ENCODE measurements at regions not wholly inside any gene's neighbourhood (a gene's known extent, or its start where the extent isn't known, plus 50 kb on each side); places are given as distances from the start of the nearest gene placed in this dataset.

DNA sequence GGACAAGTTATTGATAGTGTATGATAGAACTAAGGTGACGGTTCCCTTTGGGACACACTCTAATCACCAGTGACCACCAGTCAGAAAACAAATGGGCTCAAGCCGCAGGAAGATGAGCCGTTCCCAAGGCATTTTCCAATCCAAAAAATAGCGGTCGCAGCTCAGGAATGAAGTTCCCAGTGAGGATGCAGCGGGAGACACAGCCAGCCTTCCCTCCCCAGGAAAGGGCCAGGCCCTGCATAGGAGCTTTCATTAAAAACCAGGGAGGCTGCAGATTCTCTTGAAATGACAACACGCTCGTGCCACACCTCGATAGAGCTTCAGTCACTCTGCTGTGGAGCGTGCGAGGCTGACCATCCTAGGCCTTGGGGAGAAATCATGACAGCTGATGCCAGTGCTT lies 65.8 kb upstream of the WNT7B start:
- intact Hi-C loops (cut with micrococcal nuclease; ENCODE audit: unreplicated experiment), result no loop called here
- Histone ChIP-seq H3K27ac (ENCODE audit: low read depth, low read length, poor library complexity, severe bottlenecking) (no peak overlapping the region), H3K9me3 (ENCODE audit: low read length) (no peaks in the 10 kb centered on the region), H3K4me3 (ENCODE audit: low read depth, low read length, poor library complexity, severe bottlenecking) (no peak overlapping the region), H4K20me1 (ENCODE audit: insufficient read depth, low read length) (no peaks in the 10 kb centered on the region), H3K4me1 (ENCODE audit: insufficient read depth, low read length, poor library complexity, severe bottlenecking) (peaks cover 22% of the 10 kb centered on the region), H3K9me2 (ENCODE audit: insufficient read depth, low read length) (no peaks in the 10 kb centered on the region), H3K4me2 (ENCODE audit: low read length) (no peak overlapping the region), H2AFZ (ENCODE audit: low read length) (no peak overlapping the region), H3K79me2 (ENCODE audit: insufficient read depth, low read depth, low read length) (no peaks in the 10 kb centered on the region), H3K36me3 (ENCODE audit: insufficient read depth, low read length) (no peaks in the 10 kb centered on the region)
- ChIA-PET POLR2A (no interaction called here), CTCF (ENCODE audit: unreplicated experiment) (no interaction called here)
- no TSS peak for BruUV-seq (replicated peaks)
- TF ChIP-seq EZH2phosphoT487 (IDR thresholded peaks at IDR 0.05; ENCODE audit: borderline replicate concordance, low read depth, low read length), result no peak
- no peak for TF ChIP-seq CTCF (conservative IDR thresholded peaks at IDR 0.05; ENCODE audit: low read length)
- no peak for DNase-seq (ENCODE audit: low spot score)

DNA sequence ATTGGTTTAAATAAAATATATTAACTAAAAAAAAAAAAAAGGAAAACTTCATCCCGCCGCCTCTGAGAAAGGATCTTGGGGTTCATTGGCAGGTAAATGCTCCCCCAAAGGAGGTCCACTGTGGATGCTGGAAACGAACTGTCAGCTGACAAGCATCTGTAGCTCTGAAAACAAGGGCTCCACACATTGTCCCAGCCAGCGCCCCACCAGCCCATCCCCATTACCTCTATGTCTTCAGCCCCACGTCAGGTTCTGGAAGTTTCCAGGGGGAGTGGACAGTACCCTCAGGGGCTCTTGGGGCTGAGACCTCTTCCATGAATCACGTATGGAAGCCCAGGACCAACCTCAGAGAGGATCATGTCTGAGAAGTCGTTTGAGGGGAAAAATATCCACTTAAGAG lies 66.4 kb upstream of the WNT7B start:
- TF ChIP-seq CTCF (conservative IDR thresholded peaks at IDR 0.05; ENCODE audit: low read length) (no peak), EZH2phosphoT487 (IDR thresholded peaks at IDR 0.05; ENCODE audit: borderline replicate concordance, low read depth, low read length) (no peak)
- no peak overlapping the region for H3K27ac ChIP-seq (ENCODE audit: low read depth, low read length, poor library complexity, severe bottlenecking)
- H3K9me3 ChIP-seq (ENCODE audit: low read length), result no peaks in the 10 kb centered on the region
- H3K9me2 ChIP-seq (ENCODE audit: insufficient read depth, low read length), result no peaks in the 10 kb centered on the region
- H3K79me2 ChIP-seq (ENCODE audit: insufficient read depth, low read depth, low read length), result no peaks in the 10 kb centered on the region
- no peak overlapping the region for H3K4me2 ChIP-seq (ENCODE audit: low read length)
- no peaks in the 10 kb centered on the region for H4K20me1 ChIP-seq (ENCODE audit: insufficient read depth, low read length)
- BruUV-seq (replicated peaks), result no TSS peak
- POLR2A ChIA-PET, result no interaction called here
- H2AFZ ChIP-seq (ENCODE audit: low read length), result no peak overlapping the region
- H3K36me3 ChIP-seq (ENCODE audit: insufficient read depth, low read length), result no peaks in the 10 kb centered on the region
- DNase-seq (ENCODE audit: low spot score), result no peak
- H3K4me3 ChIP-seq (ENCODE audit: low read depth, low read length, poor library complexity, severe bottlenecking), result no peak overlapping the region
- peaks cover 22% of the 10 kb centered on the region for H3K4me1 ChIP-seq (ENCODE audit: insufficient read depth, low read length, poor library complexity, severe bottlenecking)
- intact Hi-C loops (cut with micrococcal nuclease; ENCODE audit: unreplicated experiment), result no loop called here
- CTCF ChIA-PET (ENCODE audit: unreplicated experiment), result interaction anchor here (0.6 kb wide), 1 partner anchor 46 kb away, joined by 3 read pairs; no protein-coding TSS in a partner anchor

DNA sequence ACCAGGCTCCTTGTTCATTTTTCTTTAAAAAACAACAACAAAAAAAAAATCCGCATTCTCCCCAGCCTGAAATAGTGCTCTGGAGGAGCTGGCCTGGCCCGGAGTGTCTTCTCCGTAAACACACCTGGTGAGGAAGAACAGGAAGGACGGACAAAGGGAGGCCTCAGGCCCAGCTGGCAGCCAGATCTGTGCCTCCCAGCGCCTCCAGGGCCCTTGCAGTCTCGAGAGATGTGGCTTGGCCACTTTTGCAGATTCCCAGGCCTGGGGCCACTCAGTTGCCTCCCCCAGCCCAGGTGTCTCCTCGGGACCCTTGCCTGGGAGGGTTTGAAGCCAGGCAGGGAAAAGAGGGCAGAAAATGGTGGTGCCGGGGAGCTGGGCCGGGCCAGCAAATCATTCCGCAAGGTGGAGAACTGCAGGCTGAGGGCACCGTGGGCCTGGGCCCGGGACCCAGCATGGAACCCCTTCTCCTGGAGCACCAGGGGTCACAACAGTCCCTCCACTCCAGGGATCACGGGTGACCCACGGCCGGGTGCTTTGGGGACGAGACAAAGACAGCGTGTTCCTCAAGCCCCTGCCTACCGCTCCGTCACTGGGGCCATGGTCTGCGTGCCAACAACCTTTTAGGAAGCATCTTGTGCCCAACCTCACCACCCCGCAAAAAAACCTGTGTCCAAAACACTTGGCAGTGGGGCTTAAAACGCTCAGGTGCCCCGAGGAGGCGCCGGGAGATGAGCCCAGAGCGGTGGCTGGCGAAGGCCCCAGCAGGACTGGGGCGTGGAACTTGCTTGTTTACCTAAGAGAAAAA lies 67.1 kb upstream of the WNT7B start:
- Histone ChIP-seq H2AFZ (ENCODE audit: low read length) (peak overlapping the region; percentile 87), H3K4me1 (ENCODE audit: insufficient read depth, low read length, poor library complexity, severe bottlenecking) (peaks cover 22% of the 10 kb centered on the region), H3K9me3 (ENCODE audit: low read length) (no peaks in the 10 kb centered on the region), H3K27ac (ENCODE audit: low read depth, low read length, poor library complexity, severe bottlenecking) (no peak overlapping the region), H3K79me2 (ENCODE audit: insufficient read depth, low read depth, low read length) (no peaks in the 10 kb centered on the region), H4K20me1 (ENCODE audit: insufficient read depth, low read length) (no peaks in the 10 kb centered on the region), H3K9me2 (ENCODE audit: insufficient read depth, low read length) (no peaks in the 10 kb centered on the region), H3K4me3 (ENCODE audit: low read depth, low read length, poor library complexity, severe bottlenecking) (peak overlapping the region; percentile 20), H3K36me3 (ENCODE audit: insufficient read depth, low read length) (no peaks in the 10 kb centered on the region), H3K4me2 (ENCODE audit: low read length) (peak overlapping the region; percentile 52)
- BruUV-seq (replicated peaks), result no TSS peak
- POLR2A ChIA-PET, result interaction anchor here (0.5 kb wide), 1 partner anchor 358 kb away, joined by 3 read pairs; no protein-coding TSS in a partner anchor
- CTCF ChIA-PET (ENCODE audit: unreplicated experiment), result interaction anchor here (0.6 kb wide), 1 partner anchor 45 kb away, joined by 3 read pairs; no protein-coding TSS in a partner anchor
- no peak for TF ChIP-seq EZH2phosphoT487 (IDR thresholded peaks at IDR 0.05; ENCODE audit: borderline replicate concordance, low read depth, low read length)
- no peak for TF ChIP-seq CTCF (conservative IDR thresholded peaks at IDR 0.05; ENCODE audit: low read length)
- no peak for DNase-seq (ENCODE audit: low spot score)
- intact Hi-C loops (cut with micrococcal nuclease; ENCODE audit: unreplicated experiment), result no loop called here

Data from OCI-LY7 (cell line).